D341Med (cell line): ENCODE measurements at regions not wholly inside any gene's neighbourhood (a gene's known extent, or its start where the extent isn't known, plus 50 kb on each side); places are given as distances from the start of the nearest gene placed in this dataset.
"Not testable (repeated sequence)": the region's sequence is repeated elsewhere in the genome, so short reads cannot be mapped to it uniquely, and the experiment has no call there.

ENCODE experiments used
- DNase-seq: peaks from one replicate; pipeline ENCODE4 v3.0.0; 2012; ENCODE audit warnings: low spot score

DNA sequence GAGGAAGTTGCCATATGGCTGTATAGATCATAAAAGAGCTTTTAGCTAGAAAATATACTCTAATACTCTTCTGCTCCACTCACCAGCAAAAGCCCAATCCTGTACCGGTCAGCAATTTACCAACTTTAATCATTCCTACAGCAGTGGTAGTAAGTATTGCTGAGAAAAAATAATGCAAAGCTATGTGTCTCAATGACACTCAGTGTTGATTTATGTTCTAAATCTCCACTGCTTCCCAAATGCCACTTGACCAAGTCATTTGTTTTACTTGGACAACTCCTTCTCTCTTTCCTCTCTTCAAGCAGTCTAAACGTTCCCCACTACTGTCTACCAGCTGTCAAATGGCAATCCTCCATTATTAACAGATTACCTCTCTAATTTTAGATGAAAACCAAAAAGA is 201.8 kb upstream of the GK2 start:
- DNase-seq, result no peak

DNA sequence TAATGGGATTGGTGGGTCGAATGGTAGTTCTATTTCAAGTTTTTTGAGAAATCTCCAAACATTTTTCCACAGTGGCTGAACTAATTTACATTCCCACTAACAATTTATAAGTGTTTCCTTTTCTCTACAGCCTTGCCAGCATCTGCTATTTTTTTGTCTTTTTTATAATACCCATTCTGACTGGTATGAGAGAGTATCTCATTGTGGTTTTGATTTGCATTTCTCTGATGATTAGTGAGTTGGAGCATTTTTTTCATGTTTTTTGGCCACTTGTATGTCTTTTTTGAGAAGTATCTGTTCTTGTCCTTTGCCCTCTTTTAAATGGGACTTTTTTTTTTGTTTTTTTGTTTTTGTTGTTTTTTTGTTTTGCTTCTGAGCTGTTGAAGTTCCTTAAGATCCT is 200.0 kb upstream of the GK2 start:
- DNase-seq, result no peak

- DNase-seq, result no peak
Observed at GRCh38 chr4:79604152-79604551, 196.1 kb upstream of the GK2 start.

DNA sequence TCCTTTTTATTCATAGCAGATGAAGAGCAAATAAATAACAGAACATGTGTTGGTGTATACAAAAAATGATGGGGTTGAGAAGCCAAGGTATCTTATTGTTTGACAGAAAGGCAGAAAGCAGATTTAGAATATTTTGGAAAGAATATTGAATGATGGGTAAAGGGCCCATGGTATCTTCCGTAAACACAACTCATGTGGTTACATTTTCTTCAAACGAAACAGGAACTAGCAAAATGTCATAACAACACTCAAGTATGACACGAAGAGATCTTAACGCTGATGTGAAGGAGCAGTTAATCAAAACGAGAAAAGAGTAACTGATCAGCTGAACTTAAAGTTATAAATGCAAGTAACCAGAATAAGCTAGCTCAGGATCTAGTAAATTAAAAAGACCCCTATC is 195.7 kb upstream of the GK2 start:
- no peak for DNase-seq

GRCh38 chr4:79599691-79600090 is 191.7 kb upstream of the GK2 start:
- DNase-seq, result no peak

DNA sequence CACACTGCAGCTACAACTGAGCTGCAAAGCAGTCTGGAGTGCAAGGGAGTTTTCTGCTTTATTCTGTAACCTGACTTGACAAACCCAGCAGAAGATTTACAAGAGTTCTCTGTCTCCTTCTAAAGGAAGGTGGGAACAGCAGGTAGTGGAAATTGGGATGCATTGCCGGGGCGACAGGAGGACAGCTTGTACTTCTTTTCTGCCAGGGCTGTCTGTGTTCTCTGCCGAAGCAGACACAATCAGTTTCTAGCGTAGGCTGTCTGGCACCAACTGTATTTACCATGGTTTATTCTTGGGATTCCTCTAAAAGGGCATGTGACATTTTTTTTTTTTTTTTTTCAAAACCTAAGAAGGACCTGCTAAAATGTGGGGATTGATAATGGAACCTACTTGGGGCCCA is 190.8 kb upstream of the GK2 start:
- no peak for DNase-seq

GRCh38 chr4:79598214-79598613 is 190.2 kb upstream of the GK2 start:
- no peak for DNase-seq

DNA sequence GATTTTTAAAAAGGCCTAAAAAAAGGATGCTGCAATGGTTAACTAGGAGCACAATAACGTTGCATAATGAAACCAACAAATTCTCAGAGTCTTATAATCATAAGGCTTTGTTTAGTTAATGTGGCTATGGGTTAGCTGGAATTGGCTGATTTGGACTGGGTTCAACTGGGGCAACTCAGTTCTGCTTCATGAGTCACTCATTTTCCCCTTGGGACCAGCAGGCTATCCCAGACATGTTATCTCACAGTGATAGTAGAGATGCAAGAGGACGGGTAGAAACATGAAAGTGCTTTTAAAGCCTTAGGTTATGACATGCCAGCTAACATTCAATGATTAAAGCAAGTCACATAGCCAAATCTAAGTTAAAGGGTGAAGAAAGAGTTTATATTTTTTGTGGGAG is 189.2 kb upstream of the GK2 start:
- DNase-seq, result no peak

GRCh38 chr4:79592218-79592617 is 184.2 kb upstream of the GK2 start:
- not testable (repeated sequence) for DNase-seq

DNA sequence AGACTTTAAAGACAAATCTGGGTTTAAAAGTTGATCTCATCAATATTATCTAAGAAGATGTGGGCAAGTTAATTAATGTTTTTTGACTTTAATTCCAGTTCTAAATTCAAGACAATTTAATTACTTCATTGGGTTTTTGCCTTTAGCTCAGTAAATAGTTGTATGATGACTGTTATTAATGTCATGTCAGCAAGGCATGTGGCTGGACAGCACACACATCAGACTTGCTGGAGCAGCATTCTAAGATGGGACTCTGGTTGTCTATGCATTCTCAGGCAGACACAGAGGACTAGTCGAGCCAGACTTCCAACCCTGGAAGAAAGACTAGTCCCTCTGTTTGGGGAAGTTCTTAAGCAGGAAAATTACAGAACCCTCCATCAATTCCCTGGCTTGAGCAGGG is 180.7 kb upstream of the GK2 start:
- no peak for DNase-seq

GRCh38 chr4:79587207-79587606 is 179.2 kb upstream of the GK2 start:
- not testable (repeated sequence) for DNase-seq

- no peak for DNase-seq
Observed at GRCh38 chr4:79585834-79586233, 177.8 kb upstream of the GK2 start.

- no peak for DNase-seq
Observed at GRCh38 chr4:79585330-79585729, 177.3 kb upstream of the GK2 start.

DNA sequence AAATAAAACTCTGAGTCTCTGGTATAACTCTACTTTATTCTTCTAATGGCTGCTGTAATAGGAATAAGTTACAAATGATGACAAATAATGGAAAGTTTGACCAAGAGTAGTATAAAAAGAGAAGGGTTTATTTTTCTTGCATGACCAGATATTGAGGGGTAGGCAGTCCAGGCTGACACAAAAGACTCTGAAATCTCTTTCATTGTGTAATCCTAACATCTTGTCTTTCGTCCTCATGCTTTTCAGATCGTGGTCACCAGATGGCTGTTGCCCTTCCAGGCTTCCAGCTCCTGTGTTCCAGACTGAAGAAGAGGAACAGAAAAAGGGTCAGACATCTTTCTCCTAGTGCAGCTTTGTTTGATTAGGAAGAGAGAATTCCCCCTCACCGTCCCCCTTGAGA is 176.9 kb upstream of the GK2 start:
- DNase-seq, result no peak

- DNase-seq, result no peak
Observed at GRCh38 chr4:79584352-79584751, 176.3 kb upstream of the GK2 start.

DNA sequence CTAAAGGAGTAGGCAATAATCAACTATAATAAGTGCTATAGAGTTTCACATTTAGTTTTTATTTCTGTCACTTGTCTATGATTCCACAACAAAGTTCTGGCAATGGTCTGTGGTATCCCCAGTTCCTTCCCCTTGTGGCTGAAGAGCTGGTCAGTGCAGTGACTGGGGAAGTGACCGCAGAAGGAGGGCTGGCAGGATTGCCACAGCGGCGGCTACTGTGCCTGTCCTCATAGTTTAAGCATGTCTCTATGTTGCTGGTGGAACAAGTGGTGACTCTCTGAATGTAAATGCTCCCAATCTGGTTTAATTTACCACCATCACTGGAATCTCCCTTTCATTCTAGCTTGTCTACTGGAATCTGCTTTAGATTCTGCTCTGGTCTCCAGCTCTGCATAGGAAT is 170.6 kb upstream of the GK2 start:
- DNase-seq, result no peak

DNA sequence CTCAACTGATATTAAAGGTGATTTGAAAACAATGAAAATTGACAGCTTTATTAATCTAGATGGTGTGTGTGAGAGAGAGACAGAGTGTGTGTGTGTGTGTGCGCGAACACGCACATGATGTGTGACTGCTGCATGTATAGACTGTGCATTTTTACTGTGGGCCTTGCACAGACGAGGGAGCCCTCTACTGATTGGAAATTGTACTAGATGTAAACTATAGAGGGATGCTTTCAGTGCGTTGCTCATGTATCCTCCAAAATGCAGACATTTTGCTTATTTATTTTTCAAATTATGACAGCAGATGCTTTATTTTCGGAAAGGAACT is 168.4 kb upstream of the GK2 start:
- DNase-seq, result peak; percentile 67

DNA sequence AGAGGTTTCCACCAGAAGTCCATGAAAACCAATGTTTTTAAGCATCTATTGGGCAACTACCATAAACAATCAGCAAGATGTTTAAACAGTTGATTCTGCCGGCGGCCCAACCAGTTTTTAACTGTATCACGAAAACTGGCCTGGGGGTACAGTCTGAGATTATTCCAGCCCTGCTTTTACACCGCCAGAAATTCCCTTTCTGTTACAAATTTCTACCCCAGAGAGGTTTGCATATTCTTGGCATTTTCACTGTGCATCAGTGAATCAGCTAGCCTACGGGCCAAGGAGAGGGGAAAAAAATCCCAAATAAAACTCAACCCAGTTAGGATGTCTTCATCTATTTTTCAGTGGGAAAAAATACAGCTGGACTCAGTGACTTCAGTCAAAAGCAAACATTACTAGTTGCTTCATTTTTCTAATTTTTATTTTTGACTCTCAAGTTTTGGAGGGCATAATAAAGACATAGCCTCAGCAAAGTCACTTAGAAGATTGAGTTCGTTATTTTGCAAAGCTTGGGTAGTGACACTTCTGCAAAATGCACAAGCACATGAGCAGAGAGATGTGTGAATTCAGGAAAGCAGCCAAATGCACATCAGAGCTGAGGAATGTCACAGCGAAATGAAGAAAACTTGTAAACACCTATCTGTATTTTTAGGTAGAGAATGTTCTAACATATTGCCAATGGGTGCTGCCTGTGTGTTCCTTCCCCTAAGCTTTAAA is 167.8 kb upstream of the GK2 start:
- DNase-seq, result no peak

DNA sequence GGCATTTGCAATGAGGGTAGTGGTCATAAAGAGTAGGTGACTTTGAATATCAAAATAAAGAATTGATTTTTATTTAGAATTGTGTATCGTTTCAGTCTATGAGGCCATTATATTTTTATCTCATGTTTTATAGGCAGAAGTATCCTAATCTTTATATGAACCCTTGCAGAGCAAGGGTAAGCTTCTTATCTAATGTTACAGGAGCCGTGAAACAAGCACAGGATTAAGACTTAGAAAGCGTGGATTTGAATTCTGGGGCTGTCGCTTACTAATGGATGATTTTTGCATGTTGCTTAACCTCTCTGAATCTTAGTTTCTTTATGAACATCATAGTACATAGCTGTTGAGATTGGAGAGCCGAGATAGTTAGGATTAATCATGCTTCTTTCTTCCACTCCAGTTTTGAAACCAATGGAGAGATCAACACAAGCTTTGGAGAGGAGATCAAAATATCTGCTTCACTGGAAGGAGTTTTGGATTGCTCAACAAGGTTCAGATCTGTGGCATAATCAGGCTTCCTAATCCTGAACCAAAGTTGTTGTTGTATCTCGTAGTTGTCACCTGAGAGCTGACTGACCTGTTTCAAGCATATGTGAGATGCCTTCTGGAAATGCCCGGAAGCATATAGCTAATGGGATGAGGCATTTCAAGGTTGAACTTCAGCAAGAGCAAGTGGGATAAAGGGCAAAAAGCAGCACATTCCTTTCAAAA is 166.9 kb upstream of the GK2 start:
- DNase-seq, result peak; percentile 32

DNA sequence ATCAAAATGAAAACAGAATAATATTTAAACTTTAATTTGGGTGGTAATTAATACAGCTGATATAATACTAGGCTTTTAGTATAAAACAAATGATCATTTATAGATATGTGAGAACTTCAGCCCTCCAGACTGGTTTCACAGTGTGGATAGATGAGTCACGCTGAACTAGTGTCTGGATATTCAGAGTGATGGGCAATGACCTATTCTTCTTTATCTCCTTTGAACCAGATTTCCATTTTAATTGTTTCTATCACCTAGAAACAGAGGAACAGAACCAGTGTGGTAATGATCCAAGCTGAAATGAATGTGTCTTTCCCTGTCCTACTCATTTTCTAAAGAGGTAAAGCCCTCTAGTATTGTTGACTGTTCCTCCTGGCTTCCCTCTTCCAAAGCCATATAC is 155.2 kb upstream of the GK2 start:
- no peak for DNase-seq

DNA sequence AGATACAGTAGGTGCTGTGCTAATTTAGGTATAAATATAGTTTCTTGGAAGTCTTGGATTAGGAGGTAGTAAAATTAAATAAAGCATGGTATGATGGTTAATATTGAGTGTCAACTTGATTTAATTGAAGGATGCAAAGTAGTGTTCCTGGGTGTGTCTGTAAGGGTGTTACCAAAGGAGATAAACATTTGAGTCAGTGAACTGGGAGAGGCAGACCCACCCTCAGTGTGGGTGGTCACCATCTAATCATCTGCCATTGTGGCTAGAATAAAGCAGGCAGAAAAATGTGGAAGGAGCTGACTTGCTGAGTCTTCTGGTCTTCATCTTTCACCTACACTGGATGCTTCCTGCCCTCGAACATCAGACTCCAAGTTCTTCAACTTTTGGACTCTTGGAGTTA is 153.7 kb upstream of the GK2 start:
- no peak for DNase-seq

DNA sequence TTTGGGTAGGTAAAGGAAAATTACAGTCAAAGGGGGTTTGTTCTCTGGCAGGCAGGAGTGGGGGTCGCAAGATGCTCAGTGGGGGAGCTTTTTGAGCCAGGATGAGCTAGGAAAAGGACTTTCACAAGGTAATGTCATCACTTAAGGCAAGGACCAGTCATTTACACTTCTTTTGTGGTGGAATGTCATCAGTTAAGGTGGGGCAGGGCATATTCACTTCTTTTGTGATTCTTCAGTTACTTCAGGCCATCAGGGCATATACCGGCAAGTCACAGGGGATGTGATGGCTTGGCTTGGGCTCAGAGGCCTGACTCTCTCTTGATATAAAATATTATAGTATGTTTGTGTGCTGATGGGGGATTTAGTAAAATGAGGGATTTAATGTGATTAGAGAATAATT is 151.4 kb upstream of the GK2 start:
- not testable (repeated sequence) for DNase-seq

GRCh38 chr4:79552311-79552710 is 144.3 kb upstream of the GK2 start:
- DNase-seq, result no peak

GRCh38 chr4:79551555-79551954 is 143.5 kb upstream of the GK2 start:
- no peak for DNase-seq
